GM12878 (cell line): ENCODE measurements at regions not wholly inside any gene's neighbourhood (a gene's known extent, or its start where the extent isn't known, plus 50 kb on each side); places are given as distances from the start of the nearest gene placed in this dataset.

Source experiments
- BMI1 ChIP-seq: fragments of 450-650 bp; IDR thresholded peaks from 2 replicates; pipeline ENCODE4 v1.6.1; 2016; ENCODE audit warnings: mild to moderate bottlenecking, moderate library complexity, borderline replicate concordance
- CHD4 ChIP-seq: fragments of 200-600 bp; sonication (generic); IDR thresholded peaks from 2 replicates; pipeline ENCODE4 v1.6.1; 2016; ENCODE audit warnings: mild to moderate bottlenecking
- CTCF ChIP-seq, 3 experiments: IDR thresholded peaks in 2 of 3; conservative IDR thresholded peaks in 1 of 3; 2 replicates each; pipeline ENCODE4 v1.5.1; 2011; ENCODE audit warnings: low read depth in 3 of 3, low read length in 3 of 3, mild to moderate bottlenecking in 3 of 3, control low read depth in 2 of 3, moderate library complexity in 2 of 3, inconsistent platforms in 1 of 3, mixed read lengths in 1 of 3; ENCODE audit not compliant: control insufficient read depth in 2 of 3, insufficient read depth in 1 of 3; ENCODE audit errors: extremely low read depth in 1 of 3
- EP300 ChIP-seq, 2 experiments: fragments of 150-350 bp in 1 of 2; IDR thresholded peaks; 2 replicates each; pipeline ENCODE4 v1.6.1; 2011 to 2012; ENCODE audit warnings: low read depth in 2 of 2, low read length in 2 of 2, borderline replicate concordance in 1 of 2, improper control_type of control experiment in 1 of 2, inconsistent platforms in 1 of 2; ENCODE audit not compliant: control insufficient read depth in 1 of 2
- EZH2 ChIP-seq: IDR thresholded peaks from 2 replicates; pipeline ENCODE4 v1.6.1; 2012; ENCODE audit warnings: low read depth, mild to moderate bottlenecking, control low read depth, inconsistent platforms, low read length, borderline replicate concordance; ENCODE audit not compliant: control insufficient read depth
- JUND ChIP-seq: IDR thresholded peaks from 2 replicates; pipeline ENCODE4 v1.6.1; 2012; ENCODE audit warnings: low read depth, mild to moderate bottlenecking, low read length, improper control_type of control experiment, moderate library complexity
- MAX ChIP-seq: IDR thresholded peaks from 2 replicates; pipeline ENCODE4 v1.6.1; 2012; ENCODE audit warnings: low read depth, low read length, improper control_type of control experiment
- PAX8 ChIP-seq: fragments of 450-650 bp; IDR thresholded peaks from 2 replicates; pipeline ENCODE4 v1.6.1; 2017; ENCODE audit warnings: mild to moderate bottlenecking, moderate library complexity
- RBBP5 ChIP-seq: fragments of 200-600 bp; sonication (generic); conservative IDR thresholded peaks from 2 replicates; pipeline ENCODE4 v1.6.1; 2016
- RCOR1 ChIP-seq: conservative IDR thresholded peaks from 2 replicates; pipeline ENCODE4 v1.6.1; 2012; ENCODE audit warnings: low read depth, low read length, improper control_type of control experiment
- RUNX3 ChIP-seq: IDR thresholded peaks from 2 replicates; pipeline ENCODE4 v1.6.1; 2012; ENCODE audit warnings: low read length, inconsistent platforms

- TF ChIP-seq PAX8 (no peak), CTCF (IDR thresholded peaks at IDR 0.05 in 2 of 3, conservative IDR thresholded peaks at IDR 0.05 in 1 of 3; ENCODE audit: control insufficient read depth in 2 of 3, extremely low read depth in 1 of 3, insufficient read depth in 1 of 3, low read depth in 3 of 3, low read length in 3 of 3) (no peak; a peak in 1 of 6 replicates), RBBP5 (no peak), EZH2 (no peak), JUND (no peak), RCOR1 (no peak), RUNX3 (no peak), MAX (no peak), CHD4 (no peak), BMI1 (no peak), EP300 (IDR thresholded peaks at IDR 0.05; ENCODE audit: borderline replicate concordance in 1 of 2, control insufficient read depth in 1 of 2, low read depth in 2 of 2, low read length in 2 of 2) (no peak)
These were observed 140.6 kb upstream of the PRR20G start for GRCh38 chr3:127428344-127428997.
